ENCODE measurements at regions not wholly inside any gene's neighbourhood (a gene's known extent, or its start where the extent isn't known, plus 50 kb on each side); places are given as distances from the start of the nearest gene placed in this dataset.

- TF ChIP-seq EP300 (IDR thresholded peaks at IDR 0.05) (no peak), CTCF (IDR thresholded peaks at IDR 0.05) (no peak)
Observed at GRCh38 chr7:113410796-113411195, 292.4 kb upstream of the SMIM30 start.
